HepG2 (cell line): ENCODE measurements at regions not wholly inside any gene's neighbourhood (a gene's known extent, or its start where the extent isn't known, plus 50 kb on each side); places are given as distances from the start of the nearest gene placed in this dataset.

Source experiments
- ATAC-seq: fragments of 200-7000 bp; cut with Tn5 transposase; 3 replicates; pipeline ENCODE4 v1.9.1; 2020; ENCODE audit warnings: mild to moderate bottlenecking, moderate library complexity
- BruUV-seq: library from RNA; stranded (reverse); fragments of 400-500 nt; replicated peaks from 2 replicates; lab custom pipeline; 2021; lab: Mats Ljungman, UMichigan
- CTCF ChIA-PET: fragments of 300-600 bp; formaldehyde crosslinking; extraction: SDS; loops from one replicate; lab custom pipeline; 2021; ENCODE audit warnings: low total read pairs, inconsistent platforms, low intra/inter-chr PET ratio; lab: Yijun Ruan, JAX
- POLR2A ChIA-PET: fragments of 350-600 bp; sonication (Branson Sonifier 250); formaldehyde crosslinking; loops from one replicate; lab custom pipeline; 2020; ENCODE audit warnings: antibody characterized with exemption, inconsistent platforms; lab: Yijun Ruan, JAX
- DNase-seq: peaks from one replicate; pipeline ENCODE4 v3.0.0-alpha.2; 2015; ENCODE audit warnings: low spot score
- FAIRE-seq: peaks from 3 replicates; lab custom pipeline; 2011; peaks lifted over from hg19 to GRCh38; lab: Jason Lieb, UNC
- H2AFZ ChIP-seq: one replicate; pipeline ENCODE4 v1.6.1; 2011; ENCODE audit warnings: low read length, inconsistent platforms
- H3K27ac ChIP-seq: fragments of 300-600 bp; 3 replicates; pipeline ENCODE4 v1.8.0; 2011; ENCODE audit warnings: mixed run types, mild to moderate bottlenecking, mixed read lengths, low read length, inconsistent platforms; ENCODE audit not compliant: insufficient read depth; ENCODE audit errors: extremely low read length
- H3K27me3 ChIP-seq, 2 experiments: fragments of 200-600 bp in 1 of 2; 2 replicates in 1 of 2; 3 replicates in 1 of 2; pipeline versions ENCODE4 v1.6.0 to v1.8.0; 2011; ENCODE audit warnings: low read length in 2 of 2, mild to moderate bottlenecking in 2 of 2, moderate library complexity in 2 of 2, inconsistent platforms in 1 of 2; ENCODE audit not compliant: insufficient read depth in 2 of 2, control insufficient read depth in 1 of 2
- H3K36me3 ChIP-seq, 2 experiments: fragments of 200-600 bp in 1 of 2; replicated peaks in 1 of 2; 2 replicates in 1 of 2; 3 replicates in 1 of 2; pipeline versions ENCODE4 v1.5.1 to v1.8.0; 2011; ENCODE audit warnings: low read length in 2 of 2, inconsistent platforms in 1 of 2; ENCODE audit not compliant: insufficient read depth in 2 of 2, control insufficient read depth in 1 of 2
- H3K4me1 ChIP-seq: 2 replicates; pipeline ENCODE4 v1.5.1; 2012; ENCODE audit warnings: low read length, inconsistent platforms; ENCODE audit not compliant: insufficient read depth
- H3K4me2 ChIP-seq: 2 replicates; pipeline ENCODE4 v1.6.0; 2011; ENCODE audit warnings: low read depth, low read length, inconsistent platforms
- H3K4me3 ChIP-seq, 3 experiments: fragments of 200-600 bp in 1 of 3; sonication (generic), shearing (Covaris generic) in 1 of 3; replicated peaks in 1 of 3; 2 replicates each; pipeline ENCODE4 v1.5.1; 2011 to 2016; ENCODE audit warnings: low read length in 3 of 3, inconsistent platforms in 2 of 3, low read depth in 2 of 3, mild to moderate bottlenecking in 2 of 3, control low read depth in 1 of 3, mixed read lengths in 1 of 3; ENCODE audit not compliant: insufficient read depth in 1 of 3
- H3K79me2 ChIP-seq: one replicate; pipeline ENCODE4 v1.6.1; 2011; ENCODE audit warnings: low read length, inconsistent platforms; ENCODE audit not compliant: insufficient read depth
- H3K9ac ChIP-seq: 2 replicates; pipeline ENCODE4 v1.6.0; 2011; ENCODE audit warnings: mild to moderate bottlenecking, low read depth, low read length, inconsistent platforms; ENCODE audit not compliant: insufficient read depth
- H3K9me3 ChIP-seq: 2 replicates; pipeline ENCODE4 v1.5.1; 2012; ENCODE audit warnings: mild to moderate bottlenecking, low read length
- H4K20me1 ChIP-seq: 2 replicates; pipeline ENCODE4 v1.6.0; 2011; ENCODE audit warnings: inconsistent platforms, mild to moderate bottlenecking, low read length, moderate library complexity; ENCODE audit not compliant: insufficient read depth
- CEBPZ ChIP-seq: IDR thresholded peaks from 2 replicates; pipeline ENCODE4 v1.6.1; 2012; ENCODE audit warnings: low read length, improper control_type of control experiment
- FOXK2 ChIP-seq: fragments of 450-650 bp; IDR thresholded peaks from 2 replicates; pipeline ENCODE4 v1.6.1; 2016
- GMEB2 ChIP-seq: IDR thresholded peaks from 2 replicates; pipeline ENCODE4 v1.6.1; 2016; ENCODE audit warnings: missing biosample characterization, missing genetic modification reagents, low read depth
- HDAC1 ChIP-seq: sonication (generic); formaldehyde crosslinking; IDR thresholded peaks from 2 replicates; pipeline ENCODE4 v1.5.1; 2020; ENCODE audit warnings: mild to moderate bottlenecking, missing genetic modification reagents
- HNF4G ChIP-seq, 2 experiments: sonication (generic) in 1 of 2; formaldehyde crosslinking in 1 of 2; IDR thresholded peaks; 2 replicates each; pipeline versions ENCODE4 v1.4.0 to v1.6.1; 2011 to 2020; ENCODE audit warnings: borderline replicate concordance in 2 of 2, low read depth in 2 of 2, mild to moderate bottlenecking in 2 of 2, low read length in 1 of 2, missing genetic modification reagents in 1 of 2, moderate library complexity in 1 of 2
- JUN ChIP-seq: sonication (generic); formaldehyde crosslinking; IDR thresholded peaks from 2 replicates; pipeline ENCODE4 v1.4.0; 2020; ENCODE audit warnings: mild to moderate bottlenecking, missing genetic modification reagents
- MXI1 ChIP-seq: IDR thresholded peaks from 3 replicates; pipeline ENCODE4 v1.6.1; 2012; ENCODE audit warnings: low read depth, low read length, inconsistent platforms, borderline replicate concordance
- REST ChIP-seq, 2 experiments: IDR thresholded peaks; 2 replicates each; pipeline ENCODE4 v1.6.1; 2011 to 2012; ENCODE audit warnings: low read length in 2 of 2, borderline replicate concordance in 1 of 2, low read depth in 1 of 2, mild to moderate bottlenecking in 1 of 2, moderate library complexity in 1 of 2
- YY1 ChIP-seq: IDR thresholded peaks from 2 replicates; pipeline ENCODE4 v1.6.1; 2011; ENCODE audit warnings: low read length, low read depth, moderate library complexity, mild to moderate bottlenecking; ENCODE audit not compliant: insufficient read depth, insufficient replicate concordance
- ZBTB21 ChIP-seq: sonication (generic); formaldehyde crosslinking; IDR thresholded peaks from 2 replicates; pipeline ENCODE4 v1.4.0; 2020; ENCODE audit warnings: missing genetic modification reagents
- ZNF224 ChIP-seq: sonication (generic); formaldehyde crosslinking; IDR thresholded peaks from 2 replicates; pipeline ENCODE4 v1.5.0; 2020; ENCODE audit warnings: mild to moderate bottlenecking, missing genetic modification reagents
- ZNF331 ChIP-seq: sonication (generic); formaldehyde crosslinking; IDR thresholded peaks from 2 replicates; pipeline ENCODE4 v1.4.0; 2020; ENCODE audit warnings: missing genetic modification reagents
- ZNF468 ChIP-seq: sonication (generic); formaldehyde crosslinking; IDR thresholded peaks from 2 replicates; pipeline ENCODE4 v1.8.0; 2022; ENCODE audit warnings: mild to moderate bottlenecking, moderate library complexity, missing genetic modification reagents
- ZNF510 ChIP-seq: sonication (generic); formaldehyde crosslinking; IDR thresholded peaks from 2 replicates; pipeline ENCODE4 v1.4.0; 2020; ENCODE audit warnings: low read depth, mild to moderate bottlenecking, missing genetic modification reagents
- ZNF788 ChIP-seq: sonication (generic); formaldehyde crosslinking; IDR thresholded peaks from 2 replicates; pipeline ENCODE4 v1.5.0; 2020; ENCODE audit warnings: mild to moderate bottlenecking, missing genetic modification reagents, borderline replicate concordance
- WGBS: methylation state at CpG from one replicate; pipeline ENCODE4 v1.1.6; 2017; ENCODE audit warnings: low lambda C conversion rate; 5-methylcytosine and 5-hydroxymethylcytosine counted together
- in situ Hi-C: cut with HindIII; loops from 2 replicates; pipeline ENCODE4 v1.10.0; 2017; ENCODE audit warnings: low pct_unique_long_range_greater_than_20kb; ENCODE audit not compliant: extremely low pct_ligation_motif_present
- intact Hi-C: fragments of 100-400 bp; cut with micrococcal nuclease; formaldehyde crosslinking; loops from one replicate; pipeline ENCODE4 v1.10.0; 2022; ENCODE audit not compliant: unreplicated experiment
- TF ChIP-seq, protein P1 (sequence below): sonication (generic); formaldehyde crosslinking; IDR thresholded peaks from 2 replicates; pipeline ENCODE4 v1.5.0; 2020; ENCODE audit warnings: missing genetic modification reagents

DNA sequence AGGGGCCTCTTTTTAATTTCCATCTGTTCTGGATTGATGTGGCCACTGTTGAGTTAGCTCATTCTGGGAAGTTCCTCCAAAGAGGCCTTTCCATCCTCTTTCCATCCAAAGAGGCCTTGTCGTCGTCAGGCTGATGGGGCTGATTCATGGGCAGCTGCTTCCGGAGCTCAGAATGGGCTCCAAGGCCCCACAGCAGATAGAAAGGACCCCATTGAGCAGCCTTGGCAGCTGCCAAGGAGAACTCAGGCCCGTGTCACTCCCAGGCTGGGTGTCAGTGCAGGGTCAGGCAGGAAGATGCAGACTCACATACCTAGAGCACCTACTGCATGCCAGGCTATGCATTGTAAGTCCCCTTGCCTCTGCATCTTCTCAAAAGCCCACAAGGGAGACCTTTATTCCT lies 524.1 kb downstream of the MIAT start:
- Histone ChIP-seq H3K4me1 (no peaks in the 10 kb centered on the region), H3K9ac (no peak overlapping the region), H3K27me3 (0 out of 5 replicates have a peak, but pooled peaks cover 2 to 3% of the 10 kb centered on the region in 2 experiments), H4K20me1 (no peaks in the 10 kb centered on the region), H3K9me3 (no peaks in the 10 kb centered on the region), H3K36me3 (no peaks in the 10 kb centered on the region), H3K4me2 (no peak overlapping the region), H3K4me3 (no peak overlapping the region), H2AFZ (no peak overlapping the region), H3K27ac (no peak overlapping the region), H3K79me2 (no peaks in the 10 kb centered on the region)
- in situ Hi-C loops = no loop called here
- FAIRE-seq (no peak), DNase-seq (no peak), ATAC-seq (no peak)
- BruUV-seq = no TSS peak
- intact Hi-C loops = no loop called here
- POLR2A ChIA-PET = no interaction called here
- 0% methylated on average over 3 of the region's 4 CpGs for WGBS
- CTCF ChIA-PET = no interaction called here
- TF ChIP-seq ZNF788 (CRISPR knock-in tag) (no peak), FOXK2 (no peak), MXI1 (no peak), ZNF224 (CRISPR knock-in tag) (no peak), CEBPZ (no peak), HNF4G (IDR thresholded peaks at IDR 0.05; ENCODE audit: borderline replicate concordance, low read depth, low read length) (no peak), HNF4G (CRISPR knock-in tag; IDR thresholded peaks at IDR 0.05; ENCODE audit: borderline replicate concordance, low read depth) (no peak), JUN (no peak), ZBTB21 (CRISPR knock-in tag) (no peak), REST (IDR thresholded peaks at IDR 0.05; ENCODE audit: borderline replicate concordance in 1 of 2, low read depth in 1 of 2, low read length in 2 of 2) (no peak), ZNF510 (CRISPR knock-in tag) (no peak), HDAC1 (CRISPR knock-in tag) (no peak), ZNF468 (no peak), GMEB2 (no peak), YY1 (no peak), ZNF331 (CRISPR knock-in tag) (no peak)
- TF ChIP-seq, protein P1, sequence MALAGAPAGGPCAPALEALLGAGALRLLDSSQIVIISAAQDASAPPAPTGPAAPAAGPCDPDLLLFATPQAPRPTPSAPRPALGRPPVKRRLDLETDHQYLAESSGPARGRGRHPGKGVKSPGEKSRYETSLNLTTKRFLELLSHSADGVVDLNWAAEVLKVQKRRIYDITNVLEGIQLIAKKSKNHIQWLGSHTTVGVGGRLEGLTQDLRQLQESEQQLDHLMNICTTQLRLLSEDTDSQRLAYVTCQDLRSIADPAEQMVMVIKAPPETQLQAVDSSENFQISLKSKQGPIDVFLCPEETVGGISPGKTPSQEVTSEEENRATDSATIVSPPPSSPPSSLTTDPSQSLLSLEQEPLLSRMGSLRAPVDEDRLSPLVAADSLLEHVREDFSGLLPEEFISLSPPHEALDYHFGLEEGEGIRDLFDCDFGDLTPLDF (CRISPR knock-in tag) = no peak
